Activated B cell treated with CpG ODN at 0.5 μM for 24 hours (primary cell): ENCODE measurements at regions not wholly inside any gene's neighbourhood (a gene's known extent, or its start where the extent isn't known, plus 50 kb on each side); places are given as distances from the start of the nearest gene placed in this dataset.
"Not testable (repeated sequence)": the region's sequence is repeated elsewhere in the genome, so short reads cannot be mapped to it uniquely, and the experiment has no call there.

Experiments used
- ATAC-seq: fragments of 200-7000 bp; cut with Tn5 transposase; one replicate; pipeline ENCODE4 v1.10.0; 2021; ENCODE audit warnings: low read depth, mild to moderate bottlenecking, moderate library complexity
- CTCF ChIA-PET: fragments of 350-600 bp; sonication (Branson Sonifier 250); formaldehyde crosslinking; loops from one replicate; lab custom pipeline; 2021; ENCODE audit warnings: antibody characterized with exemption; lab: Charles Lee
- POLR2A ChIA-PET: fragments of 350-600 bp; sonication (Branson Sonifier 250); formaldehyde crosslinking; loops from one replicate; lab custom pipeline; 2021; ENCODE audit warnings: antibody characterized with exemption; lab: Charles Lee
- DNase-seq: peaks from one replicate; pipeline ENCODE4 v3.0.0; 2022
- H3K27ac Mint-ChIP-seq: one replicate; pipeline ENCODE4 v1.8.0; 2020; ENCODE audit warnings: mixed read lengths
- H3K27me3 Mint-ChIP-seq: one replicate; pipeline ENCODE4 v1.8.0; 2021; ENCODE audit warnings: mixed read lengths
- H3K36me3 Mint-ChIP-seq: one replicate; pipeline ENCODE4 v1.8.0; 2021; ENCODE audit warnings: low read depth, mixed read lengths
- H3K4me1 Mint-ChIP-seq: one replicate; pipeline ENCODE4 v1.8.0; 2021; ENCODE audit warnings: mixed read lengths
- H3K4me3 Mint-ChIP-seq: one replicate; pipeline ENCODE4 v1.8.0; 2020; ENCODE audit warnings: mild to moderate bottlenecking, mixed read lengths
- H3K9me3 Mint-ChIP-seq: one replicate; pipeline ENCODE4 v1.8.0; 2020; ENCODE audit warnings: mixed read lengths
- intact Hi-C: fragments of 100-400 bp; cut with micrococcal nuclease; formaldehyde crosslinking; loops from one replicate; pipeline ENCODE4 v1.15.1; 2024

DNA sequence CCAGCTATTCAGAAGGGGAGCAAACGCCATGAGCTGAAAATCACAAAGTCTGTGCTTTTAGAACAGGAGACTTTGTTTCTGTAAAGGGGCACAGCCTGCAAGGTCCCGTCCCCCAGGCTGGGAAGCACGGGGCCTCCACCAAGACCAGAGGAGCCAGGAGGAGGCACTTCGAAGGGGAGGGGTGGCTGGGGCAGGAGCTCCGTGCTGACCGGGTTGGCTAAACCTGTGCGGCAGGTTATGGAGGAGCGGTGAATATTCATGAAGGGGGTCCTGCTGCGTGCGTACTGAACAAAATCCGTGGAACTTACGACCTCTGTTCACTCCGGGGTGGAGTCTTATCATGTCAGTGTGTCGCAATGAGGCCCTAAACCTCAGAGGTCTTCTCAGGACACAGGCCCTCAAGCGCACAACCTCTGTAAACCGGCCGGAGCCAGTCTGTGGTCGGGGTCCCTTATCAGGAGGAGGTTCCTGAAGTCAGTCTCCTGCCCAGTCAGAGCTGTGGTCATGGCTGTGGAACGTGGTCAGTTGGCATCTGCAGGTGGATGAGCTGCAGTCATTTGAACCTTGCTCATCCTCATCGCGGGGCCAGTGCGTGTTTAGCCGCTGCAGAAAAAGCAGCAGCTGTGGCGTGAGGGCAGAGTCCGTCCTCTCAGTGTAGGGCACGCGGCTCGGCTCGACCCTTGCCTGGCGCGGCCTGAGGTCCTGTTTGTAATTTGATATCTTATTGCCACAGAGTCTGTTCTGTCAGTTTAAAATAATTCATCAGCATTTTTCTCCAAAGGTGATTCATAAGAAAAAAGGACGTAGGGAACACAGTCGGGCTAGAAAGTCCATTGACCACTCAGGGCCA, 5507.7 kb upstream of the TPTE start:
- CTCF ChIA-PET, intact Hi-C loops, H3K27ac Mint-ChIP-seq, H3K36me3 Mint-ChIP-seq, H3K9me3 Mint-ChIP-seq, H3K27me3 Mint-ChIP-seq, H3K4me3 Mint-ChIP-seq, ATAC-seq, DNase-seq, H3K4me1 Mint-ChIP-seq, POLR2A ChIA-PET: not testable (repeated sequence)

- CTCF ChIA-PET, result not testable (repeated sequence)
These were observed 5506.2 kb upstream of the TPTE start for GRCh38 chr21:5015187-5015586.

GRCh38 chr21:5019120-5019519, 5502.3 kb upstream of the TPTE start:
- H3K27me3 Mint-ChIP-seq, H3K36me3 Mint-ChIP-seq, H3K4me1 Mint-ChIP-seq, intact Hi-C loops, POLR2A ChIA-PET, H3K9me3 Mint-ChIP-seq, DNase-seq, CTCF ChIA-PET, H3K27ac Mint-ChIP-seq, H3K4me3 Mint-ChIP-seq: not testable (repeated sequence)
- ATAC-seq, result peak; percentile 53

More at GRCh38 chr21:5015187-5015586, 5506.2 kb upstream of the TPTE start:
- POLR2A ChIA-PET, H3K9me3 Mint-ChIP-seq, H3K27ac Mint-ChIP-seq, H3K4me3 Mint-ChIP-seq, ATAC-seq, DNase-seq, H3K4me1 Mint-ChIP-seq, H3K27me3 Mint-ChIP-seq, H3K36me3 Mint-ChIP-seq, intact Hi-C loops: not testable (repeated sequence)

GRCh38 chr21:5021815-5022214, 5499.6 kb upstream of the TPTE start:
- not testable (repeated sequence) for DNase-seq, H3K4me1 Mint-ChIP-seq
- ATAC-seq, result peak; percentile 41

DNA sequence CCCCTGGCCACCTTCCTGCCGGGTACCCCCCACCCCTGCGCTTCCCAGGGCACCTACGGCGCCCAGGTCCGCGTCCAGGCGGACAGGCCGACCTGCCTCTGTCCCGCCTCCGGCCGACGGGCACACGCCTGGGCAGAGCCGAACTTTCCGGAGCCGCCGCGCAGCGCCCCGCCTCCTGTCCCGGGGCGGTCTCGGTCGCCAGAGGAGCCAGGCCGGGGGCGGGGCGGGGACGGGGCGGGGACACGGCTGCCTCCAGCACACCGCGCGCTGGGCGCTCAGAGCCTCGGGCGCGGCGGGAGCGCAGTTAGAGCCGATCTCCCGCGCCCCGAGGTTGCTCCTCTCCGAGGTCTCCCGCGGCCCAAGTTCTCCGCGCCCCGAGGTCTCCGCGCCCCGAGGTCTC, 5499.1 kb upstream of the TPTE start:
- H3K36me3 Mint-ChIP-seq, POLR2A ChIA-PET, H3K27me3 Mint-ChIP-seq, DNase-seq, H3K27ac Mint-ChIP-seq, intact Hi-C loops, H3K4me1 Mint-ChIP-seq, H3K4me3 Mint-ChIP-seq, CTCF ChIA-PET, H3K9me3 Mint-ChIP-seq: not testable (repeated sequence)
- peak; percentile 49 for ATAC-seq

More at GRCh38 chr21:5021815-5022214, 5499.6 kb upstream of the TPTE start:
- intact Hi-C loops, H3K9me3 Mint-ChIP-seq, H3K4me3 Mint-ChIP-seq, H3K36me3 Mint-ChIP-seq, H3K27me3 Mint-ChIP-seq, POLR2A ChIA-PET, CTCF ChIA-PET, H3K27ac Mint-ChIP-seq: not testable (repeated sequence)

- POLR2A ChIA-PET, H3K36me3 Mint-ChIP-seq, H3K9me3 Mint-ChIP-seq, intact Hi-C loops, CTCF ChIA-PET, DNase-seq, H3K4me1 Mint-ChIP-seq, ATAC-seq, H3K4me3 Mint-ChIP-seq, H3K27ac Mint-ChIP-seq, H3K27me3 Mint-ChIP-seq: not testable (repeated sequence)
These were observed 5498.6 kb upstream of the TPTE start for GRCh38 chr21:5022748-5023147.

- intact Hi-C loops, ATAC-seq, POLR2A ChIA-PET, H3K27me3 Mint-ChIP-seq, CTCF ChIA-PET, DNase-seq, H3K9me3 Mint-ChIP-seq, H3K4me1 Mint-ChIP-seq, H3K4me3 Mint-ChIP-seq, H3K36me3 Mint-ChIP-seq, H3K27ac Mint-ChIP-seq: not testable (repeated sequence)
These were observed 5486.2 kb upstream of the TPTE start for GRCh38 chr21:5035147-5035546.

GRCh38 chr21:5035587-5035986, 5485.8 kb upstream of the TPTE start:
- not testable (repeated sequence) for H3K27me3 Mint-ChIP-seq, H3K4me1 Mint-ChIP-seq, H3K36me3 Mint-ChIP-seq

DNA sequence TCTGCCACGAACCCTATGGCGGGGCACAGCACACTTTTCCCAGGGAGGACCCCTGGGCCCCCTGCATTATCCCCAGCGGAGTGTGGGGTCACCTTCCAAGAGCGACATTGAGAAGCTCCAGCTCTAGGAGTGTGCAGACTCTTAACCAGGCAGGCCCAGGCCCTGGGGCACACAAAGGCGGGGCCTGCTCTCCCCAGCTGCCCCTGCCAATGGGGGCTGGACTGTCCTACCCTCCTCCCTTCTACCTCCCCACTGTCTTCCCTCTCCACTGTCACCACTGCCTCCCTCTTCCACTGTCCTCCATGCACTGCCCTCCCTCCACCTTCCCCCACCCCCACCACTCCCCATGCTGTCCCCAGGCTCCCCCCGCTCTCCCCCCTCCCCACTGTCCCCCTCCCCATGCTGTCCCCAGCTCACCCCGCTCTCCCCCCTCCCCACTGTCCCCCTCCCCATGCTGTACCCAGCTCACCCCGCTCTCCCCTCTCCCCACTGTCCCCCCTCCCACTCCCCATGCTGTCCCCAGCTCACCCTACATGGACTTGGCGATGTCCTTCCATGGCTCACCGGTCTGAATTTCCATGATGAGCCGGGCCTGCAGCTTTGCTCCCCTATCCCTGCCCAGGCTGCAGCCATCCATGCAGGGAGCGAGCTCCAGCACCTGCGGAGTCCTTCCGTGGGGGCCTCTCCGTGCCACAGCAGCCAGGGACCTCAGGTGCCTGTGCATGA, 5483.6 kb upstream of the TPTE start:
- H3K36me3 Mint-ChIP-seq, CTCF ChIA-PET, ATAC-seq, H3K27me3 Mint-ChIP-seq, POLR2A ChIA-PET, DNase-seq, H3K27ac Mint-ChIP-seq, H3K4me3 Mint-ChIP-seq, intact Hi-C loops, H3K4me1 Mint-ChIP-seq, H3K9me3 Mint-ChIP-seq: not testable (repeated sequence)

More at GRCh38 chr21:5035587-5035986, 5485.8 kb upstream of the TPTE start:
- CTCF ChIA-PET, DNase-seq, POLR2A ChIA-PET, H3K9me3 Mint-ChIP-seq, ATAC-seq, H3K27ac Mint-ChIP-seq, H3K4me3 Mint-ChIP-seq, intact Hi-C loops: not testable (repeated sequence)

GRCh38 chr21:5039926-5040325, 5481.5 kb upstream of the TPTE start:
- intact Hi-C loops, H3K9me3 Mint-ChIP-seq, H3K27ac Mint-ChIP-seq, H3K27me3 Mint-ChIP-seq, H3K4me3 Mint-ChIP-seq, ATAC-seq, DNase-seq, H3K4me1 Mint-ChIP-seq, CTCF ChIA-PET, H3K36me3 Mint-ChIP-seq, POLR2A ChIA-PET: not testable (repeated sequence)

- H3K36me3 Mint-ChIP-seq, H3K27me3 Mint-ChIP-seq, CTCF ChIA-PET, intact Hi-C loops, DNase-seq, H3K4me3 Mint-ChIP-seq, H3K4me1 Mint-ChIP-seq, H3K9me3 Mint-ChIP-seq, POLR2A ChIA-PET, H3K27ac Mint-ChIP-seq: not testable (repeated sequence)
- peak; percentile 62 for ATAC-seq
These were observed 5478.8 kb upstream of the TPTE start for GRCh38 chr21:5042583-5042982.

- H3K4me3 Mint-ChIP-seq, H3K27me3 Mint-ChIP-seq, DNase-seq, H3K36me3 Mint-ChIP-seq, H3K9me3 Mint-ChIP-seq, H3K27ac Mint-ChIP-seq, H3K4me1 Mint-ChIP-seq, CTCF ChIA-PET, POLR2A ChIA-PET, intact Hi-C loops: not testable (repeated sequence)
- peak; percentile 20 for ATAC-seq
These were observed 5476.6 kb upstream of the TPTE start for GRCh38 chr21:5044812-5045211.
